HG02571 (cell line): ENCODE measurements at regions not wholly inside any gene's neighbourhood (a gene's known extent, or its start where the extent isn't known, plus 50 kb on each side); places are given as distances from the start of the nearest gene placed in this dataset.

Source experiments
- ATAC-seq: cut with Tn5 transposase; IDR thresholded peaks from one replicate; pipeline ENCODE4 v1.9.1; 2021; ENCODE audit warnings: mild to moderate bottlenecking, moderate library complexity; ENCODE audit not compliant: unreplicated experiment

DNA sequence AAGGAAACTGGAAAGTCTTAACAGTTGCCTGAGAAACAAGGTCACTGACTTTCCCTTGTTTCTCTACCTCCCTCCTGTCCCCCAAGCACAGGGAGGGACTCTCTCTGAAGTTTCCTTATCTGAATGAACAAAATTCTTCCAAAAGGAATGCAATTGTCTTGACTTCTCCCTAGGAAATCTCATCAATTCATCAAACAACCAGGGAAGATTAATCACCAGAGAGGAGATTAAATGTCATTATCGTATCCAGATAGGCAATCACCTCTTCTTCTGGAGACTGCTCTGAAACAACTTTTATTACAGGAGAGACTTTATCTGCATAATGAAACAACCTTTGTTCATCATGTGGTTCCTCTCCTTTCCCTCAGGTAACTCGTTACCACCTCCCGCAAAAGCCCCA lies 431.4 kb downstream of the SLC16A7 start:
- no peak for ATAC-seq

DNA sequence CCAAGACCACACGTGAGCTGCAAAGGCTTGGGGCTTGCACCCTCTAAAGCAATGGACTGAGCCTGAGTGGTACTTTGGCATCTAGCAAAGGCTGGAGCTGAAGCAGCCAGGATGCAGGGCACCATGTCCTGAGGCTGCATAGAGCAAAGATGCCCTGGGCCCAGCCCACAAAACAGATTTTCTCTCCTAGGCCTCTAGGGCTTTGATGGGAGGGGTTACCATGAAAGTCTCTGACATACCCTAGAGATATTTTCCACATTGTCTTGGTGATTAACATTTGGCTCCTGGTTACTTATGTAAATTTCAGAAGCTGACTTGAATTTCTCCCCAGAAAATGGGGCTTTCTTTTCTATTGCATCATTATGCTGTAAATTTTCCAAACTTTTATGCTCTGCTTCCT lies 438.3 kb downstream of the SLC16A7 start:
- no peak for ATAC-seq

GRCh38 chr12:60035835-60036234 lies 440.0 kb downstream of the SLC16A7 start:
- no peak for ATAC-seq

GRCh38 chr12:60042835-60043234 lies 447.0 kb downstream of the SLC16A7 start:
- ATAC-seq, result no peak

GRCh38 chr12:60043236-60043635 lies 447.4 kb downstream of the SLC16A7 start:
- ATAC-seq, result no peak

DNA sequence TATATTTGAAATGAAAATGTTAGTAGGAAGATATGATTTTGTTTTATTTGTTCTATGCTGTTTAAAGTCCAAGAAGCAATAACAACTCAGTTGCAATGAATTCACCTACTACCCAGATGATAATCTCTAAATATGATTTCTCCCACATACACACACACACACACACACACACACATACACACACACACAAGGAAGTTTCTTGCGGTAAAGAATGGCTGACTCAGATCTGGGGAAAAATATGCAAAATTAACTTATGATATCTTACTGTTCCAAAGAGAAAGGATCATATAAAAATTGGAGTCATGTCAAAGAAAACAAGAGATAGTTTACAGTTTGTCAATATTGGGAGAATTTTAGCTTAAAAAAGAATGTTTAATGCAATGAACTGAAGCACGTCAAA lies 456.7 kb downstream of the SLC16A7 start:
- no peak for ATAC-seq

DNA sequence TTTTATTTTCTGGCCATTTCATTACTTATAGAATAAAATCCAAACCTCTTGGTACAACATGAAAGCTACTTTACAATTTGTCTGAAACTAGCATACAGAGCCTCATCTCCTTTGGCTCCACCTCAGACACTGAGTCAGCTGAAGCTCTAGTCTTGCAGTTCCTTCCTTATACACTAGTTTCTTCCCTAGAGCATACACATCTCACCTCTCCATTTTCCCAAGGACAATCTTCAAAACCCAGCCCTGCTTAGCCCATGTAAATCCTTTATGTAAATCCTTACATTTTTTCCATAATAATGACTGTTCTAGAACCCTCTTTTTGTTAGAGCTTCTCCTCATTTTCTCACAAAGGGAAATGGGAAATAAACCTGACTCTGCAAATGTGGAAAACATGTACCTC lies 463.4 kb downstream of the SLC16A7 start:
- ATAC-seq, result no peak

- no peak for ATAC-seq
Measured at GRCh38 chr12:60066655-60067054, 470.8 kb downstream of the SLC16A7 start.

DNA sequence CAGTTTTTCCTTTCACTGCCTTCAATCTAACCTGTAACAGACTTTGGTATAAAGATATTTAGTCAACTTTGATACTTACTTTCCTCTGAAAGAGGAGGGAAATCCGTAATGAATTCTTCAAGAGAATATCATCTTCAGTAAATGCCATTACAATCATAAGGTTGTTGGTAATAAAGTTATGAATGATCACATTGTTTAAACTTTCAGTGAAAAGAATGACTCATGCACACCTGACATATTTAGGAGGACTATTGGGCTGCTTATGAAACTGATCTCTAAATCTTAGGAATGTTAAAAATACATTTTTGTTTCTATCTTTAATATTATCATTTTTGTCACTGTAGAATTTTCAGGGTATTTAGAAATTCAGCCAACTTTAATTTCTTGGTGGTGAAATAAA lies 474.7 kb downstream of the SLC16A7 start:
- no peak for ATAC-seq

- no peak for ATAC-seq
Measured at GRCh38 chr12:60071759-60072191, 475.9 kb downstream of the SLC16A7 start.

- ATAC-seq, result no peak
Measured at GRCh38 chr12:60072911-60073310, 477.1 kb downstream of the SLC16A7 start.

GRCh38 chr12:60075091-60075490 lies 479.3 kb downstream of the SLC16A7 start:
- no peak for ATAC-seq

DNA sequence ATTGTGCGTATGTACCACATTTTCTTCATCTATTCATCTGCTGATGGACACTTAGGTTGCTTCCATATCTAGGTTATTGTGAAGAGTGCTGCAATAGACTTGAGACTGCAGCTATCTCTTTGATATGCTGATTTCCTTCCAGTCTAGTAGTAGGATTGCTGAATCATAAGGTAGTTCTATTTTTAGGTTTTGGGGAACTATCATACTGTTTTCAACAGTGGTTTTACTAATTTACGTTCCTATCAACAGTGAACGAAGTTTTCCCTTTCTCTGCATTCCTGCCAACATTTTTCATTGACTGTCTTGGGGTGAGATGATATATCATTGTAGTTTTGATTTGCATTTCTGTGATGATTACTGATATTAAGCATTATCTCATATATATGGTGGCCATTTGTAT lies 482.2 kb downstream of the SLC16A7 start:
- no peak for ATAC-seq

- no peak for ATAC-seq
Measured at GRCh38 chr12:60093428-60093827, 497.6 kb downstream of the SLC16A7 start.

DNA sequence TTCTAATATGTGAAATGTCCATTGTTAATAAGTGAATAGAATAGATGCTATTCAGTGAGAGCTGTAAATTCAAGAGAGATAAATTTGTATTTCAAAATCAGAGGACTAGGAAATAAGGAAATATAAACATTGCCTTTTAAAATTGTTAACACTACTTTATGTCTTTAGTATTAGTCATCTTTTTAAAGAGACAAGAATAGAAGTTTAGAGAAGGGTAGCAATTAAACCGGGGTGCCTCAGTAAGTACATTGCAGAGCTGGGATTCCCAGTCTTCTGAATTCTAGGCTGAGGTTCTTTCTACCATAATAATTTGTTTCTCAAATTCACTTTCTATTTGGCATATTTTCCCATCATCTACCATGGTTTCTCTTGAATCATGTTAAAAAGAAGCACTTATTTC lies 498.6 kb downstream of the SLC16A7 start:
- ATAC-seq, result no peak

GRCh38 chr12:60096727-60097126 lies 500.9 kb downstream of the SLC16A7 start:
- ATAC-seq, result no peak

DNA sequence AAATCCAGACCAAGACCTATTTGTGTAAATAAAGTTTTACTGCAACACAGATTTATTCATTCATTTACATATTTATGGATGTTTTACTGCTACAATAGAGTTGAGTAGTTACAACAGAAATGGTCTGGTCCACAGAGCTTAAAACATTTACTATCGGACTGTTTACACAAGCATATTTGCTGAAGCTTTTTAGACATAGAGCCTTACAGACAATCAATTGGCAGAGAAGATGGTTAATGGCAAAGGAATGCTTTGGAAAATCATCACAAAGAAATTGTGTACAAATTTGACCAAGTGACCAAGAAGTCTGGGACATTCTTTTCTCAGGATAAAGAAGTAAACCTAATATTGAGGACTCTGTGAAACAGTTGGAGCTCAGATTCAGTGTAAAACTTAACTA lies 504.3 kb downstream of the SLC16A7 start:
- ATAC-seq, result no peak

GRCh38 chr12:60100852-60101251 lies 505.0 kb downstream of the SLC16A7 start:
- ATAC-seq, result no peak

DNA sequence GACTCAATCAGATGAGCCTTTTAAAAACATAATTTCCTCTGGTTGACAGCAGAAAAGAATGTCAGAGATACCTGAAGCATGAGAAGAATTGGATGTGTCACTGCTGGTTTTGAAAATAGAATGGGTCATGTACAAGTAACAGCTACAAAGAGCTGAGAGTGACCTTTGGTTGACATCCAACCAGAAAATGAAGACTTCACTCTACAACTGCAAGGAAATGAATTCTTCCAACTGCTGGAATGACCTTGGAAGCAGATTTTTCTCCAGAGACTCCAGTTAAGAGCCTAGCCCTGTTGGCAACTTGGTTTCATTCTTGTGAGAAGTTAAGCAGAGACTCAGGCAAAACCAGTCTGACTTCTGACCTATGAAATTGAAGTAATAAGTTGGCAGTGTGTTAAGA lies 505.9 kb downstream of the SLC16A7 start:
- ATAC-seq, result no peak

DNA sequence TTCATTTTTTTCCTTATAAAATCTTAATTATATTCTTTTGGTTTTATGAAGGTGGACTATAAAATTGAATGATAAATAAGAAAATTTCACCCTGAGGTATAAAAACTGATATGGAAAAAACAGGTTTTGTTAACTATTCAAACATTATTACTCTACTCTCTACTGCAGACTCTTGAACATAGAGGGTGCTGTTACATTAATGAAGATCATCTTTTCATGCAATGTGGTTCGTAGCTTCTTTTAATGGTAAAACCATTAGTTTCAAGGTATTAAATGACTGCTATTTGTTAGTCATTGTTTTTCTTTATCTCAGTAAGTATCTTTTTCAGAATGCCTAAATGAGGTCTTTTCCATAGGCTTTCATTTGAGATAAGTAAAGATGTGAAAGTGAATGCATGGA lies 510.4 kb downstream of the SLC16A7 start:
- ATAC-seq, result no peak

- ATAC-seq, result no peak
Measured at GRCh38 chr12:60107992-60108391, 512.2 kb downstream of the SLC16A7 start.

DNA sequence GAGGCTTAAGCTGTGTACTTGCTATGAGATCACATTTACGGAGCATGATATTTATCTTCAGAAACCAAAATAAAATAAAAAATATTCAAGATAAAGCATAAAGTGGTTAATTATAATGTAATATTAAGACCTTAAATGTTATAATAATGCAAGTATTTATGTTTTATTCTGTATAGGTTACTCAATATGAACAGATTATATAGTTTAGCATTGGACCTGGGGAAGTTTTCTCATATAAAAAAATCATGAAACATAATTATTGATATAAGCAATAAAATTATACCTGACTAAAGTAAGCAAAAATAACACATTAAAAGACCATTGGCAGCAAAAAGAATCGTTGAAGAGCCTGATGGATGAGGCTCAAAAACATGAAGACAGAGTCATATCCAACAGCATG lies 516.2 kb downstream of the SLC16A7 start:
- ATAC-seq, result no peak

DNA sequence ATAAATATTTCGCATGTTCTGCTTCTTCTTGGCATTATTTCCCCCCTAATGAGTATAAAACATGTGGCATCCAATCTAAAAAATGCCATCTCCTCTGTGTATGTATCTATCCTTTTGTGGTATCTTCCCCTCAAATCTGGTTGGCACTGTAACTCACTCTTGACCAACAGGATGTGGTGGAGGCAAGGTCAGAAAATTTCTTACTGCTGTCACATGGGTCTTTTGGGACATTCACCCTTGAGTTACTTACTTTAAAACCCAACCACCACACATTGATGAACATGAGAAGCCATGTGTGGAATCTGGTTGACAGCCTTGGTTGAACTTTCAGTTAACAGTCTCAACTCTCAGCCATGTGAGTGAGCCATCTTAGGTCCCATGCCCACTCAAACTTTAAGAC lies 516.9 kb downstream of the SLC16A7 start:
- ATAC-seq, result no peak

- no peak for ATAC-seq
Measured at GRCh38 chr12:60114169-60114568, 518.3 kb downstream of the SLC16A7 start.
